Ovary (tissue), 7 donors: ENCODE measurements at regions not wholly inside any gene's neighbourhood (a gene's known extent, or its start where the extent isn't known, plus 50 kb on each side); places are given as distances from the start of the nearest gene placed in this dataset.
A peak's percentile ranks its signal among the peaks of the same experiment; 100 is the strongest.

Source experiments
- DNase-seq, 5 donors: peaks; one replicate each; pipeline ENCODE4 v3.0.0-alpha.2; 2019 to 2020
- H3K27ac ChIP-seq, 2 donors: fragments of 200-600 bp; one replicate each; pipeline versions ENCODE4 v1.5.1 to v1.8.0; 2019 to 2022
- H3K27me3 ChIP-seq: fragments of 200-600 bp; one replicate; pipeline ENCODE4 v1.8.0; 2022
- H3K36me3 ChIP-seq: fragments of 200-600 bp; sonication (generic); one replicate; pipeline ENCODE4 v1.5.1; 2019
- H3K4me1 ChIP-seq: one replicate; pipeline ENCODE4 v1.8.1; 2013; ENCODE audit warnings: mild to moderate bottlenecking, moderate library complexity; ENCODE audit not compliant: insufficient read depth
- H3K4me3 ChIP-seq: fragments of 200-600 bp; sonication (generic); one replicate; pipeline ENCODE4 v1.5.1; 2017
- H3K9me3 ChIP-seq, 2 donors: fragments of 200-600 bp in 1 of 2; sonication (generic) in 1 of 2; one replicate each; pipeline versions ENCODE4 v1.5.1 to v1.8.1; 2013 to 2019; ENCODE audit warnings: mild to moderate bottlenecking in 1 of 2, moderate library complexity in 1 of 2
- CTCF ChIP-seq, 3 donors: fragments of 450-650 bp in 2 of 3; fragments of 200-600 bp in 1 of 3; IDR thresholded peaks; one replicate each; pipeline versions ENCODE4 v1.5.1 to v1.8.0; 2016 to 2022; ENCODE audit warnings: antibody characterized with exemption in 3 of 3, mild to moderate bottlenecking in 1 of 3
- EP300 ChIP-seq: sonication (generic); formaldehyde crosslinking; IDR thresholded peaks from one replicate; pipeline ENCODE4 v1.6.1; 2017; ENCODE audit warnings: antibody characterized with exemption
- POLR2A ChIP-seq: fragments of 450-650 bp; IDR thresholded peaks from one replicate; pipeline ENCODE4 v1.6.1; 2017; ENCODE audit warnings: antibody characterized with exemption, mild to moderate bottlenecking, moderate library complexity
- WGBS, 3 donors: extraction: QIAGEN DNeasy Blood & Tissue Kit in 1 of 3; methylation state at CpG; one replicate each; pipeline versions ENCODE4 v1.1.5 to v1.1.7; 2013 to 2017; 5-methylcytosine and 5-hydroxymethylcytosine counted together
- intact Hi-C, 4 donors: fragments of 100-400 bp; cut with DNase I; formaldehyde crosslinking; loops; one replicate each; pipeline versions ENCODE4 v1.11.0 to v1.15.1; 2022 to 2023
- donor health status: DM: no; HTN: no; CAD: no; lungs with moderate emphysema.
- donor health status: DM: no; HTN: no; CAD: no.
- donor health status: Bipolar disorder and iron deficiency.
- donor health status: DM: no; HTN: no; CAD: no.
- donor health status: DM: yes; HTN: yes; CAD: no.

GRCh38 chr4:187204389-187204918 is 480.8 kb upstream of the FAT1 start:
- DNase-seq: no peak
- no peaks in the 10 kb centered on the region for H3K9me3 ChIP-seq
- intact Hi-C loops: no loop called here
- WGBS, 3 donors: 78 to 85% (median 79%) methylated on average over 5 of the region's 5 CpGs
- H3K4me3 ChIP-seq: no peak overlapping the region
- no peak for TF ChIP-seq CTCF (IDR thresholded peaks at IDR 0.05)
- no peak for TF ChIP-seq EP300
- TF ChIP-seq POLR2A: no peak
- H3K27ac ChIP-seq: no peak overlapping the region
- no peaks in the 10 kb centered on the region for H3K36me3 ChIP-seq
- H3K27me3 ChIP-seq: no peaks in the 10 kb centered on the region
- H3K4me1 ChIP-seq: no peaks in the 10 kb centered on the region

GRCh38 chr4:187207931-187208330 is 484.3 kb upstream of the FAT1 start:
- intact Hi-C loops: no loop called here
- DNase-seq: no peak
- Histone ChIP-seq H3K27me3 (no peaks in the 10 kb centered on the region), H3K4me1 (no peaks in the 10 kb centered on the region), H3K27ac (no peak overlapping the region), H3K9me3 (no peaks in the 10 kb centered on the region), H3K36me3 (no peaks in the 10 kb centered on the region), H3K4me3 (no peak overlapping the region)
- TF ChIP-seq CTCF (IDR thresholded peaks at IDR 0.05): no peak
- no peak for TF ChIP-seq POLR2A
- no peak for TF ChIP-seq EP300
- WGBS, 3 donors: 94 to 98% (median 94%) methylated on average over 3 of the region's 3 CpGs

GRCh38 chr4:187208651-187209050 is 485.0 kb upstream of the FAT1 start:
- Histone ChIP-seq H3K4me3 (no peak overlapping the region), H3K27ac (no peak overlapping the region), H3K27me3 (no peaks in the 10 kb centered on the region), H3K36me3 (no peaks in the 10 kb centered on the region), H3K4me1 (no peaks in the 10 kb centered on the region), H3K9me3 (no peaks in the 10 kb centered on the region)
- intact Hi-C loops: no loop called here
- DNase-seq: no peak
- WGBS, 3 donors: 87% methylated on average over 2 of the region's 2 CpGs
- no peak for TF ChIP-seq EP300
- no peak for TF ChIP-seq POLR2A
- TF ChIP-seq CTCF (IDR thresholded peaks at IDR 0.05): no peak

GRCh38 chr4:187209921-187210613 is 486.4 kb upstream of the FAT1 start:
- intact Hi-C loops: no loop called here
- peak in 3 of 5 donors; percentile 24 to 40 (median 28) for DNase-seq
- Histone ChIP-seq H3K27me3 (no peaks in the 10 kb centered on the region), H3K4me3 (no peak overlapping the region), H3K36me3 (no peaks in the 10 kb centered on the region), H3K27ac (no peak overlapping the region), H3K9me3 (no peaks in the 10 kb centered on the region), H3K4me1 (no peaks in the 10 kb centered on the region)
- no peak for TF ChIP-seq CTCF (IDR thresholded peaks at IDR 0.05)
- no peak for TF ChIP-seq EP300
- no peak for TF ChIP-seq POLR2A
- whole genome bisulfite sequencing, 3 donors: 36 to 46% (median 38%) methylated on average over 11 of the region's 11 CpGs
